Retinal pigment epithelial cell (primary cell): ENCODE measurements at regions not wholly inside any gene's neighbourhood (a gene's known extent, or its start where the extent isn't known, plus 50 kb on each side); places are given as distances from the start of the nearest gene placed in this dataset.

ENCODE experiments used
- DNase-seq: peaks from one replicate; pipeline ENCODE4 v3.0.0-alpha.2; 2010; ENCODE audit warnings: low read depth
- H3K4me3 ChIP-seq: 2 replicates; pipeline ENCODE4 v1.5.1; 2011; ENCODE audit warnings: mild to moderate bottlenecking, low read length, control low read depth, moderate library complexity
- TF ChIP-seq, protein P1 (sequence below): conservative IDR thresholded peaks from 2 replicates; pipeline ENCODE4 v1.5.1; 2011; ENCODE audit warnings: low read depth, low read length, control low read depth, inconsistent platforms

DNA sequence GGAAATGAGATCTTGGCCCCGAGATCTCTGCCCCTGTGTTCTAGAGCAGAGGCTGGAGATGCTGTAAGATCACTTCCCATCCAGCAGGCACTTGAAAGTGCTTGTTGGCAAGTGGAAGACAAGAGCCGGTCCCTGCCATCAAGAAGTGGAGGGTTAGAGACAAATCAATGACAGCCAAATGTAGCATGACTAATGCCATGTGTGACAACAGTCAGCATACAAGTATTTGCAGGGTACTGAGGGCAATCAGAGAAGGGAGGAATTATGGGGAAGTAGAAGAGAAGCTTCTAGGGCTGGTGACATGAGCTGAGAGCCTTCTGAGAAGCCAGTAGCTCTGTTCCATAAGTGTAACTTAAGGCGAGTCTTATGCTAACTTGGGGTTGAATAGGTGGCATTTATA, 58.6 kb downstream of the TMEM17 start:
- TF ChIP-seq, protein P1, sequence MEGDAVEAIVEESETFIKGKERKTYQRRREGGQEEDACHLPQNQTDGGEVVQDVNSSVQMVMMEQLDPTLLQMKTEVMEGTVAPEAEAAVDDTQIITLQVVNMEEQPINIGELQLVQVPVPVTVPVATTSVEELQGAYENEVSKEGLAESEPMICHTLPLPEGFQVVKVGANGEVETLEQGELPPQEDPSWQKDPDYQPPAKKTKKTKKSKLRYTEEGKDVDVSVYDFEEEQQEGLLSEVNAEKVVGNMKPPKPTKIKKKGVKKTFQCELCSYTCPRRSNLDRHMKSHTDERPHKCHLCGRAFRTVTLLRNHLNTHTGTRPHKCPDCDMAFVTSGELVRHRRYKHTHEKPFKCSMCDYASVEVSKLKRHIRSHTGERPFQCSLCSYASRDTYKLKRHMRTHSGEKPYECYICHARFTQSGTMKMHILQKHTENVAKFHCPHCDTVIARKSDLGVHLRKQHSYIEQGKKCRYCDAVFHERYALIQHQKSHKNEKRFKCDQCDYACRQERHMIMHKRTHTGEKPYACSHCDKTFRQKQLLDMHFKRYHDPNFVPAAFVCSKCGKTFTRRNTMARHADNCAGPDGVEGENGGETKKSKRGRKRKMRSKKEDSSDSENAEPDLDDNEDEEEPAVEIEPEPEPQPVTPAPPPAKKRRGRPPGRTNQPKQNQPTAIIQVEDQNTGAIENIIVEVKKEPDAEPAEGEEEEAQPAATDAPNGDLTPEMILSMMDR, result no peak
- no peak overlapping the region for H3K4me3 ChIP-seq
- DNase-seq, result no peak

DNA sequence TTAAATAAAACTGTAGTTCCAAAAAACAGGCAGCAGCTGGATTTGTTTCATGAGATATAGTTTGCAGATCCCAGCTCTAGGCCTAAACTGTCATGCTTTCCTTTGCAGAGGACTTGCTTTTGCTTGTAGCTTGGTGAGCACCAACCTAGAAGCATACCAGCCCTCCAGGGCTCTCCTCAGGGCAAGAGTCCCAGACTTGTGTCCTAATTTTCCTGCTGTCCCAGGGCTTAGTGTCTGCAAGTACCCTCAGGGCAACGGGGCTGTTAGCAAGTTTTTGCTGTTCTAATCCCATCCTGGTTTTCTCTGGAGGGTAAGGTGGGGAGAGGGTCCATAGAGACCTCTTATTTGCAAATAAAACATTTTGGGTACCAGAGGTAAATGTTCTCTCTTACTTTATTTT, 59.5 kb downstream of the TMEM17 start:
- H3K4me3 ChIP-seq, result no peak overlapping the region
- DNase-seq, result no peak
- TF ChIP-seq, protein P1, result no peak

DNA sequence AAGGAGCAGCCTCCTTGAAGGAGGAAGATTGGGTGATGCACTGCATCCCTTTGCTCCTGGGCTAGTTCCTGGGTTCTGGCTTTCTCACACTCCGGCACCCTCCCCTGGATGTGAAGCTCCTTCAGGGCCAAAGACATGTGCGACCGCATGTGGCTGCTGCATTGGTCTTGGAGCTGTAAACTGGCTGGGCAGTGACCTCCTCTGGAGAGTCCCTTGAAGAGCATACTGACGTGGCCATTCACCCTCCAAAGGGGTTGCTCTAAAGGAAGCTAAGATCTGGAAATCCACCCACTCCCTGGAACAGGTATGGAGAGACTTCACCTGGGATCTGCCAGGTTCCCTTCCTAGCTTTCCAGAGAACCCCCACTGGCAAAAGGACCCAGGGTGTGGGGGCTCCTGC, 62.1 kb downstream of the TMEM17 start:
- TF ChIP-seq, protein P1, result no peak
- no peak for DNase-seq
- no peak overlapping the region for H3K4me3 ChIP-seq

- no peak overlapping the region for H3K4me3 ChIP-seq
- TF ChIP-seq, protein P1, result no peak
- no peak for DNase-seq
Measured at GRCh38 chr2:62443471-62443870, 62.5 kb downstream of the TMEM17 start.

- TF ChIP-seq, protein P1, result no peak
- H3K4me3 ChIP-seq, result no peak overlapping the region
- DNase-seq, result no peak
Measured at GRCh38 chr2:62441824-62442223, 64.2 kb downstream of the TMEM17 start.

DNA sequence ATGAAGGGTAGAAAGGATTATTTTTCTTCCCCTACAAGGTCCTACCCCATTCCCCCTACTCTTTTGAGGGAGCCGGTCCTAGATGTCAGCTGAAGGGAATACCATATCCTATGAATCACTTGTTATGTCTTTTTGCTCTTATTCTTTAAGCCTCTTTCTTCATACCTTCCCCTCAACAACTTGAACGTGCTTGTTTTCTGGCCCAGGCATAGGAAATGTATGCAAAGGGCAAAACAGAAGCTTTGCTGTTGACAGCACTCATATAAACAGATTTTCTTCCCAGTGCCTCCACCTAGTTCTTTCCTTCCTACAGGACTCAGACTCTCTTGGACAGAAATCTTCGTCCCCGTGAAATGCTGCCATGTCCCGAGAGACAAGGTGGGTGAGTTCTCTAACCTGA, 64.6 kb downstream of the TMEM17 start:
- no peak for DNase-seq
- TF ChIP-seq, protein P1, result no peak
- H3K4me3 ChIP-seq, result no peak overlapping the region

- TF ChIP-seq, protein P1, result no peak
- DNase-seq, result no peak
- no peak overlapping the region for H3K4me3 ChIP-seq
Measured at GRCh38 chr2:62440281-62440946, 65.6 kb downstream of the TMEM17 start.
